ENCODE measurements at regions not wholly inside any gene's neighbourhood (a gene's known extent, or its start where the extent isn't known, plus 50 kb on each side); places are given as distances from the start of the nearest gene placed in this dataset.

- Histone ChIP-seq H2AFZ (ENCODE audit: low read length) (peak overlapping the region; percentile 61; the same call in 1 of the 2 replicates), H3K4me3 (ENCODE audit: low read depth, low read length, poor library complexity, severe bottlenecking) (peak overlapping the region; percentile 51), H4K20me1 (ENCODE audit: insufficient read depth, low read length) (no peaks in the 10 kb centered on the region), H3K9ac (ENCODE audit: low read length) (peak overlapping the region; percentile 23; the same call in 1 of the 2 replicates), H3K4me2 (ENCODE audit: low read length) (peak overlapping the region; percentile 75), H3K9me2 (ENCODE audit: low read depth, low read length) (no peaks in the 10 kb centered on the region), H3K27me3 (ENCODE audit: insufficient read depth, low read length) (no peaks in the 10 kb centered on the region; the same call in 1 of the 2 replicates), H3F3A (ENCODE audit: insufficient read depth, low read length) (no peaks in the 10 kb centered on the region), H3K79me2 (ENCODE audit: insufficient read depth, low read length) (no peaks in the 10 kb centered on the region), H3K4me1 (ENCODE audit: insufficient read depth, low read length, severe bottlenecking) (peaks cover 14% of the 10 kb centered on the region), H3K9me3 (ENCODE audit: low read length) (peaks cover 8% of the 10 kb centered on the region; the same call in 1 of the 2 replicates), H3K27ac (ENCODE audit: low read depth, low read length, poor library complexity, severe bottlenecking) (no peak overlapping the region), H3K36me3 (ENCODE audit: insufficient read depth, low read length) (no peaks in the 10 kb centered on the region; the same call in 1 of the 2 replicates)
- no peak for TF ChIP-seq CTCF (IDR thresholded peaks at IDR 0.05; ENCODE audit: low read length)
These were observed 252.3 kb downstream of the EFCAB11 start for GRCh38 chr14:89702073-89702875.

GRCh38 chr14:89701211-89702043, 253.1 kb downstream of the EFCAB11 start:
- Histone ChIP-seq H2AFZ (ENCODE audit: low read length) (peak overlapping the region; percentile 61; the same call in 1 of the 2 replicates), H3K9ac (ENCODE audit: low read length) (peak overlapping the region; percentile 44; the same call in 1 of the 2 replicates), H3K9me3 (ENCODE audit: low read length) (peaks cover 8% of the 10 kb centered on the region; the same call in 1 of the 2 replicates), H3K4me1 (ENCODE audit: insufficient read depth, low read length, severe bottlenecking) (peaks cover 14% of the 10 kb centered on the region), H3K9me2 (ENCODE audit: low read depth, low read length) (no peaks in the 10 kb centered on the region), H3K27me3 (ENCODE audit: insufficient read depth, low read length) (no peaks in the 10 kb centered on the region; the same call in 1 of the 2 replicates), H3K36me3 (ENCODE audit: insufficient read depth, low read length) (no peaks in the 10 kb centered on the region; the same call in 1 of the 2 replicates), H3K79me2 (ENCODE audit: insufficient read depth, low read length) (no peaks in the 10 kb centered on the region), H3F3A (ENCODE audit: insufficient read depth, low read length) (no peaks in the 10 kb centered on the region), H3K27ac (ENCODE audit: low read depth, low read length, poor library complexity, severe bottlenecking) (no peak overlapping the region), H4K20me1 (ENCODE audit: insufficient read depth, low read length) (no peaks in the 10 kb centered on the region), H3K4me3 (ENCODE audit: low read depth, low read length, poor library complexity, severe bottlenecking) (peak overlapping the region; percentile 64), H3K4me2 (ENCODE audit: low read length) (peak overlapping the region; percentile 83)
- TF ChIP-seq CTCF (IDR thresholded peaks at IDR 0.05; ENCODE audit: low read length) (no peak), EZH2 (IDR thresholded peaks at IDR 0.05; ENCODE audit: borderline replicate concordance, low read length) (no peak)

DNA sequence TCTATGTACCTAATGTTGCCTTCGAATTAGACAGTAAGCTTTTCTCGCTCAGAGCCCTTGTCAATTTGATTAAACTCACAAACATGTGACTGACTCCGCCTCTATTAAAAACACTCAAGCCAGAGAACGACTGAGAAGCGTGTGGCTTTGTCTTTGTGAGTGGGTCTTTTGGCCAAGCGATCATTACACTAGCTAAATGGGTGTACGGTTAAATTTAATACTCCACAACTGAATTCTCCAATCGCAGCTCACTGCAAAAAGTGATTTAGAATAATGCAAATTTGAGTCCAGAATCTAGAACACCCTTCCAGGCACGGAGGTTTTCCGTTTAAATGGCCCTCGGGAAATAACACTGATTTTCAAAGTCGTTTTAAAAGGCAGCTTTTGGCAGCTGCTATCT, 253.7 kb downstream of the EFCAB11 start:
- 0 out of 2 replicates have a peak overlapping the region, but pooled peaks have one; percentile 28 for H2AFZ ChIP-seq (ENCODE audit: low read length)
- H3K27ac ChIP-seq (ENCODE audit: low read depth, low read length, poor library complexity, severe bottlenecking) = no peak overlapping the region
- H3K36me3 ChIP-seq (ENCODE audit: insufficient read depth, low read length) = no peaks in the 10 kb centered on the region; the same call in 1 of the 2 replicates
- H3K9me3 ChIP-seq (ENCODE audit: low read length) = peaks cover 8% of the 10 kb centered on the region; the same call in 1 of the 2 replicates
- H3K4me1 ChIP-seq (ENCODE audit: insufficient read depth, low read length, severe bottlenecking) = peaks cover 14% of the 10 kb centered on the region
- H3K4me3 ChIP-seq (ENCODE audit: low read depth, low read length, poor library complexity, severe bottlenecking) = peak overlapping the region; percentile 64
- peak overlapping the region; percentile 44; the same call in 1 of the 2 replicates for H3K9ac ChIP-seq (ENCODE audit: low read length)
- no peaks in the 10 kb centered on the region for H4K20me1 ChIP-seq (ENCODE audit: insufficient read depth, low read length)
- no peak for TF ChIP-seq CTCF (IDR thresholded peaks at IDR 0.05; ENCODE audit: low read length)
- no peak for TF ChIP-seq EZH2 (IDR thresholded peaks at IDR 0.05; ENCODE audit: borderline replicate concordance, low read length)
- no peaks in the 10 kb centered on the region; the same call in 1 of the 2 replicates for H3K27me3 ChIP-seq (ENCODE audit: insufficient read depth, low read length)
- H3K79me2 ChIP-seq (ENCODE audit: insufficient read depth, low read length) = no peaks in the 10 kb centered on the region
- no peaks in the 10 kb centered on the region for H3F3A ChIP-seq (ENCODE audit: insufficient read depth, low read length)
- no peaks in the 10 kb centered on the region for H3K9me2 ChIP-seq (ENCODE audit: low read depth, low read length)
- H3K4me2 ChIP-seq (ENCODE audit: low read length) = peak overlapping the region; percentile 83

Data from OCI-LY1 (cell line).